ENCODE measurements at regions not wholly inside any gene's neighbourhood (a gene's known extent, or its start where the extent isn't known, plus 50 kb on each side); places are given as distances from the start of the nearest gene placed in this dataset.

- Histone ChIP-seq H3K79me1 (ENCODE audit: insufficient read depth, low read depth, low read length, poor library complexity, severe bottlenecking) (no peaks in the 10 kb centered on the region), H3K23ac (ENCODE audit: insufficient read length, low read depth, low read length) (no peak overlapping the region), H2AK5ac (ENCODE audit: insufficient read length, low read length) (no peak overlapping the region), H4K8ac (replicated peaks; ENCODE audit: insufficient read length, low read depth, low read length) (no peak overlapping the region), H3K27me3 (ENCODE audit: insufficient read depth, low read length) (no peaks in the 10 kb centered on the region), H2AFZ (ENCODE audit: low read length) (no peak overlapping the region), H4K20me1 (ENCODE audit: control insufficient read depth, insufficient read depth, insufficient read length) (no peaks in the 10 kb centered on the region), H3K9ac (ENCODE audit: extremely low read depth, insufficient read length, low read length) (no peak overlapping the region), H3K23me2 (ENCODE audit: insufficient read length, low read depth, low read length, poor library complexity, severe bottlenecking) (no peaks in the 10 kb centered on the region), H3K4me1 (ENCODE audit: insufficient read depth, low read length) (peaks cover 3% of the 10 kb centered on the region; the same call in 1 of the 2 replicates), H3K18ac (ENCODE audit: insufficient read length, low read depth, low read length) (no peak overlapping the region), H2BK15ac (ENCODE audit: low read depth, low read length) (no peak overlapping the region), H2BK5ac (ENCODE audit: insufficient read length, low read length) (no peak overlapping the region), H3K27ac (ENCODE audit: insufficient read length, low read depth, low read length) (no peak overlapping the region), H3K56ac (ENCODE audit: insufficient read length, low read depth, low read length) (no peak overlapping the region), H2BK120ac (ENCODE audit: low read depth, low read length, poor library complexity, severe bottlenecking) (no peak overlapping the region), H4K91ac (ENCODE audit: insufficient read length, low read depth, low read length) (no peak overlapping the region), H2BK12ac (ENCODE audit: insufficient read length, low read depth, low read length) (no peak overlapping the region), H3K79me2 (ENCODE audit: insufficient read depth, low read length) (no peaks in the 10 kb centered on the region), H2BK20ac (ENCODE audit: low read depth, low read length, poor library complexity, severe bottlenecking) (no peak overlapping the region), H3K4me2 (ENCODE audit: insufficient read depth, insufficient read length, low read length) (no peak overlapping the region), H3K4ac (ENCODE audit: low read depth, low read length) (no peak overlapping the region), H4K5ac (ENCODE audit: insufficient read length, low read depth, low read length) (no peak overlapping the region), H3T11ph (ENCODE audit: low read length) (no peak overlapping the region), H3K14ac (ENCODE audit: insufficient read depth, low read length) (no peak overlapping the region), H3K9me3 (ENCODE audit: control insufficient read depth, low read depth, low read length) (no peaks in the 10 kb centered on the region)
- WGBS (ENCODE audit: extremely low coverage, insufficient read length, low lambda C conversion rate) = no CpG with 5 or more reads among the region's 1 CpG
- Mint-ChIP-seq H3K9me3 (peaks cover 0 to 4% of the 10 kb centered on the region in 2 experiments; a peak in 1 of 5 replicates), H3K4me3 (no peak overlapping the region), H3K27ac (peak overlapping the region in 1 of 3 experiments; percentile 53; a peak in 3 of 7 replicates), H3K4me1 (peaks cover 17 to 20% of the 10 kb centered on the region in 2 experiments), H3K36me3 (ENCODE audit: insufficient read depth in 1 of 3, low read depth in 3 of 3) (peaks cover 0 to 11% (median 0%) of the 10 kb centered on the region in 3 experiments; a peak in 4 of 7 replicates), H3K27me3 (ENCODE audit: low read depth) (no peaks in the 10 kb centered on the region)
- no peak for DNase-seq
- TF ChIP-seq CTCF (conservative IDR thresholded peaks at IDR 0.05) = no peak
These were observed 556.6 kb downstream of the DIAPH3 start for GRCh38 chr13:59607172-59607571.
